Tibial artery (tissue), 4 donors: ENCODE measurements at regions not wholly inside any gene's neighbourhood (a gene's known extent, or its start where the extent isn't known, plus 50 kb on each side); places are given as distances from the start of the nearest gene placed in this dataset.

Source experiments
- DNase-seq, 2 donors: peaks; one replicate each; pipeline ENCODE4 v3.0.0-alpha.2; 2019
- H3K27ac ChIP-seq, 2 donors: fragments of 200-600 bp; sonication (generic) in 1 of 2; 1 replicate in 1 of 2; 2 replicates in 1 of 2; pipeline ENCODE4 v1.5.1; 2018 to 2019; ENCODE audit warnings: mild to moderate bottlenecking in 1 of 2
- H3K27me3 ChIP-seq, 2 donors: fragments of 200-600 bp; sonication (generic) in 1 of 2; one replicate each; pipeline versions ENCODE4 v1.5.1 to v1.6.0; 2016 to 2019
- H3K36me3 ChIP-seq, 3 donors: fragments of 200-600 bp; sonication (generic) in 2 of 3; one replicate each; pipeline ENCODE4 v1.5.1; 2016 to 2019; ENCODE audit warnings: mild to moderate bottlenecking in 2 of 3
- H3K4me1 ChIP-seq, 4 donors: fragments of 200-600 bp; sonication (generic) in 2 of 4; 1 replicate in 3 of 4; 2 replicates in 1 of 4; pipeline ENCODE4 v1.5.1; 2016 to 2019
- H3K4me3 ChIP-seq, 2 donors: fragments of 200-600 bp; sonication (generic) in 1 of 2; 1 replicate in 1 of 2; 2 replicates in 1 of 2; pipeline ENCODE4 v1.5.1; 2018 to 2019; ENCODE audit warnings: mild to moderate bottlenecking in 2 of 2
- H3K9me3 ChIP-seq, 3 donors: fragments of 200-600 bp; sonication (generic) in 1 of 3; one replicate each; pipeline ENCODE4 v1.5.1; 2016 to 2019
- intact Hi-C: fragments of 100-400 bp; cut with DNase I; formaldehyde crosslinking; loops from one replicate; pipeline ENCODE4 v1.15.0; 2023; ENCODE audit warnings: low total_unique reads
- TF ChIP-seq, protein P1 (sequence below), 2 experiments: fragments of 200-600 bp in 1 of 2; fragments of 450-650 bp in 1 of 2; IDR thresholded peaks; one replicate each; pipeline ENCODE4 v1.5.1; 2017 to 2019; ENCODE audit warnings: antibody characterized with exemption in 2 of 2, mild to moderate bottlenecking in 1 of 2, moderate library complexity in 1 of 2

DNA sequence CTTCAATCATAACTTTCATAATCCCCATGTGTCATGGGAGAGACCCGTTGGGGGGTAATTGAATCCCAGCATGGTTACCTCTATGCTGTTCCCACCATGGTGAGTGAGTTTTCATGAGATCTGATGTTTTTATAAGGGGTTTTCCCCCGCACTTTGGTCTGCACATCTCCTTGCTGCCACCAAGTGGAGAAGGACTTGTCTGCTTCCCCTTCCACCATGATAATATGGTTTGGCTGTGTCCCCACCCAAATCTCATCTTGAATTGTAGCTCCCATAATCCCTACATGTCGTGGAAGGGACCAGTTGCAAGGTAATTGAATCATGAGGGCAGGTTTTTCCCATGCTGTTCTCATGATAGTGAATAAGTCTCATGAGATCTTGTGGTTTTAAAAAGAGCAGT lies 524.9 kb downstream of the SLITRK5 start:
- Histone ChIP-seq H3K27ac (no peak overlapping the region), H3K36me3 (no peaks in the 10 kb centered on the region), H3K4me1 (no peaks in the 10 kb centered on the region), H3K27me3 (no peaks in the 10 kb centered on the region), H3K9me3 (no peaks in the 10 kb centered on the region), H3K4me3 (no peak overlapping the region)
- intact Hi-C loops: no loop called here
- TF ChIP-seq, protein P1, sequence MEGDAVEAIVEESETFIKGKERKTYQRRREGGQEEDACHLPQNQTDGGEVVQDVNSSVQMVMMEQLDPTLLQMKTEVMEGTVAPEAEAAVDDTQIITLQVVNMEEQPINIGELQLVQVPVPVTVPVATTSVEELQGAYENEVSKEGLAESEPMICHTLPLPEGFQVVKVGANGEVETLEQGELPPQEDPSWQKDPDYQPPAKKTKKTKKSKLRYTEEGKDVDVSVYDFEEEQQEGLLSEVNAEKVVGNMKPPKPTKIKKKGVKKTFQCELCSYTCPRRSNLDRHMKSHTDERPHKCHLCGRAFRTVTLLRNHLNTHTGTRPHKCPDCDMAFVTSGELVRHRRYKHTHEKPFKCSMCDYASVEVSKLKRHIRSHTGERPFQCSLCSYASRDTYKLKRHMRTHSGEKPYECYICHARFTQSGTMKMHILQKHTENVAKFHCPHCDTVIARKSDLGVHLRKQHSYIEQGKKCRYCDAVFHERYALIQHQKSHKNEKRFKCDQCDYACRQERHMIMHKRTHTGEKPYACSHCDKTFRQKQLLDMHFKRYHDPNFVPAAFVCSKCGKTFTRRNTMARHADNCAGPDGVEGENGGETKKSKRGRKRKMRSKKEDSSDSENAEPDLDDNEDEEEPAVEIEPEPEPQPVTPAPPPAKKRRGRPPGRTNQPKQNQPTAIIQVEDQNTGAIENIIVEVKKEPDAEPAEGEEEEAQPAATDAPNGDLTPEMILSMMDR (IDR thresholded peaks at IDR 0.05): no peak
- no peak for DNase-seq

DNA sequence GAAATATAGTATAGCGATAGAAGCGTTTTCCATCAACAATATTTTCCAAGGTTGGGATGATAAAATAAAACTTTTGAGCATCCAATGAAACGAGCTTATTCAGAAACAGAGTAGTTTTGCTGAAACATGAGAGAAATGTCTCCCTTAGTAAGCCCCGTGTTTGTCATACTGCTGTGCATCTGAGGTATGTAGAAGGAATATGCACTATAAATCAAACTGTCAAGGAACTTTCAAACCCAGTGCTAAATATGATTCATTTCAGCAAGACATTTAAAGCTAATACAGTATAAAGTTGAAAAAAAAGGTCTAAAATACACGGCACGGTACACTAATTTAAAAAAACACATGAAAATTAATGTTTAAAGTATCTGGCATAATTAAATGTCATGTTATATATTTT lies 546.2 kb downstream of the SLITRK5 start:
- TF ChIP-seq, protein P1 (IDR thresholded peaks at IDR 0.05): no peak
- H3K27ac ChIP-seq: no peak overlapping the region

DNA sequence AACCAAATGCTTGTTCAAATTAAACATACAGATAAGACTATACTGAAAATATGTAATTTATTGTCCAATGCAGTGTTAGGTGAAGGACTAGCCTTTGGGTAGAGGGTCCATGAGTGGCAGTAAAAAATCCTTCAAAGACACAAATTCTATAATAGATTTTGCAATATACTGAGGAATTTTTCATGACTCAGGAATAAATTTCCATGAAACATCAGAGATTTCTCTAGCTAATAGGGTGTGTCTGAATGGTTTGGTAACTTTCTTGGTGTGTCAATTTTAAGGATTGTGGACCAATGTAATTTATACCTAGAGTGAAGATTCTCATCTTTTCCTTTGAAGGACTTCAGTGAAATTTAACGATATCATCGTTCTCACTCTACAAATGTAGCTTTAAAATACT lies 546.7 kb downstream of the SLITRK5 start:
- no peaks in the 10 kb centered on the region for H3K9me3 ChIP-seq
- H3K4me1 ChIP-seq: no peaks in the 10 kb centered on the region
- no peaks in the 10 kb centered on the region for H3K27me3 ChIP-seq
- no peak for DNase-seq
- TF ChIP-seq, protein P1 (IDR thresholded peaks at IDR 0.05): no peak
- H3K4me3 ChIP-seq: no peak overlapping the region
- no peaks in the 10 kb centered on the region for H3K36me3 ChIP-seq
- intact Hi-C loops: no loop called here
- no peak overlapping the region for H3K27ac ChIP-seq

More for the DNA sequence above, 546.2 kb downstream of the SLITRK5 start:
- no peaks in the 10 kb centered on the region for H3K9me3 ChIP-seq
- no peaks in the 10 kb centered on the region for H3K4me1 ChIP-seq
- intact Hi-C loops: no loop called here
- H3K36me3 ChIP-seq: no peaks in the 10 kb centered on the region
- DNase-seq: no peak
- no peak overlapping the region for H3K4me3 ChIP-seq
- H3K27me3 ChIP-seq: no peaks in the 10 kb centered on the region

DNA sequence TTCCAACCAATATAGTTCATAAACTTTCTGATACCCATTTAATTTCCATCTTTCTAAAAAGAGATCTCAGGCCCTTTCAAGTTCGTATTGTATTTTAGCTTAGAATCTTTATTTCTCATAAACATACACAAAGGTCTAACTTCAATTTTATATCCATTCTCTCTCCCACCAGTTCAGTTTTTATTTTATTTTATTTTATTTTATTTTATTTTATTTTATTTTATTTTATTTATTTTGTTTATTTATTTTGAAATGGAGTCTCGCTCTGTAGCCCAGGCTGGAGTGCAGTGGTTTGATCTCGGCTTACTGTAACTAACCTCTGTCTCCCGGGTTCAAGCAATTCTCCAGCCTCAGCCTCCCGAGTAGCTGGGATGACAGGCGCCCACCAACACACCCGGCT lies 552.8 kb downstream of the SLITRK5 start:
- H3K4me1 ChIP-seq: no peaks in the 10 kb centered on the region
- no peak overlapping the region for H3K4me3 ChIP-seq
- H3K9me3 ChIP-seq: no peaks in the 10 kb centered on the region
- TF ChIP-seq, protein P1 (IDR thresholded peaks at IDR 0.05): no peak
- intact Hi-C loops: no loop called here
- no peak for DNase-seq
- H3K27me3 ChIP-seq: no peaks in the 10 kb centered on the region
- H3K27ac ChIP-seq: no peak overlapping the region
- H3K36me3 ChIP-seq: no peaks in the 10 kb centered on the region

DNA sequence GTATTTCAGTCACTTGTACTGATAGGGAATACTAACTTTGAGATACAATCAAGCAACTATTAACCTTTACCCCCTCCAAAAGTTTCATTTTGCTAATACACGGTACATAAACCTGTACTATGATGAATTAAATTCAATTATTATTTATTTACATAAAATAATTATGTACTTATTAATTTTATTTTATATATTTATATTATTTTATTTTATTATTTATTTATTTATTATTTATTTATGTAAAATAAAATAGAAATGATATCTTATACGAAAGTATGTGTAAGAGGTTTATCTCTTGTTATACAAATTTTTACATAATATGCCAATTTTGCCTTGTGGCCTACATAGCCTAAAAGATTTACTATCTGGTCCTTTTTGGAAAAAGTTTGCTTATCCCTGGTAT lies 564.3 kb downstream of the SLITRK5 start:
- H3K4me3 ChIP-seq: no peak overlapping the region
- no peaks in the 10 kb centered on the region for H3K36me3 ChIP-seq
- H3K4me1 ChIP-seq: no peaks in the 10 kb centered on the region
- DNase-seq: no peak
- no peaks in the 10 kb centered on the region for H3K9me3 ChIP-seq
- H3K27ac ChIP-seq: no peak overlapping the region
- intact Hi-C loops: no loop called here
- TF ChIP-seq, protein P1 (IDR thresholded peaks at IDR 0.05): no peak
- H3K27me3 ChIP-seq: no peaks in the 10 kb centered on the region

DNA sequence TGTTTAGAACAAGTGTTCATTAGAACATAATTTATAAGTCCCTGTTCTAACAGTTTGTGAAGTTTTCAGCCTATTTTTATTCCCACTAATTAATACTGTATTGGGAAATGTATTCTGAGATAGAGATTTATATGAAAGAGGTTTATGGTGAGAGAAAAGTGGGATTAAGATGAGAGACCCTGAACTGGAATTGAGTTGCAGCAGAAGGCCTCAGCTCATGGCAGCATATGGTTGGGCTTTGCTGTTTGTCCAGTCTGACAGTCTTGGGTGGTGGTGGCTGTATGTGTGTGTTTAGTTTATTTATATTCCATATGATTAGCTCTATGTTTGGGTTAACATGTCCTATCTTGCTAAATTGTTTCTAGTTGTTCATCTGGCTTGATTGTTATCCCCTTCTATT lies 575.1 kb downstream of the SLITRK5 start:
- Histone ChIP-seq H3K27me3 (no peaks in the 10 kb centered on the region), H3K4me1 (no peaks in the 10 kb centered on the region), H3K9me3 (no peaks in the 10 kb centered on the region), H3K36me3 (no peaks in the 10 kb centered on the region), H3K27ac (no peak overlapping the region), H3K4me3 (no peak overlapping the region)
- no peak for DNase-seq
- intact Hi-C loops: no loop called here
- TF ChIP-seq, protein P1 (IDR thresholded peaks at IDR 0.05): no peak
